Neural progenitor cell (in vitro differentiated cells): ENCODE measurements at regions not wholly inside any gene's neighbourhood (a gene's known extent, or its start where the extent isn't known, plus 50 kb on each side); places are given as distances from the start of the nearest gene placed in this dataset.
A peak's percentile ranks its signal among the peaks of the same experiment; 100 is the strongest.

ENCODE experiments used
- DNase-seq: peaks from one replicate; pipeline ENCODE4 v3.0.0-alpha.2; 2016; ENCODE audit warnings: low spot score
- H2AFZ ChIP-seq: fragments of 200-600 bp; sonication (generic); replicated peaks from 2 replicates; pipeline ENCODE4 v1.6.1; 2016; ENCODE audit warnings: antibody characterized with exemption
- H3F3A ChIP-seq: fragments of 200-600 bp; sonication (generic); 2 replicates; pipeline ENCODE4 v1.6.1; 2016; ENCODE audit warnings: antibody characterized with exemption, low read depth
- H3K27ac ChIP-seq: fragments of 200-600 bp; sonication (generic); 2 replicates; pipeline ENCODE4 v1.5.1; 2016; ENCODE audit warnings: mild to moderate bottlenecking
- H3K27me3 ChIP-seq: fragments of 200-600 bp; sonication (generic); 2 replicates; pipeline ENCODE4 v1.6.1; 2016; ENCODE audit warnings: mild to moderate bottlenecking, moderate library complexity
- H3K36me3 ChIP-seq: fragments of 200-600 bp; sonication (generic); 2 replicates; pipeline ENCODE4 v1.5.1; 2016
- H3K4me1 ChIP-seq: fragments of 200-600 bp; sonication (generic); 2 replicates; pipeline ENCODE4 v1.6.1; 2016; ENCODE audit warnings: mixed run types
- H3K4me2 ChIP-seq: fragments of 200-600 bp; sonication (generic); 2 replicates; pipeline ENCODE4 v1.6.1; 2016
- H3K4me3 ChIP-seq: fragments of 200-600 bp; sonication (generic); 2 replicates; pipeline ENCODE4 v1.5.1; 2016
- H3K79me2 ChIP-seq: fragments of 200-600 bp; sonication (generic); 2 replicates; pipeline ENCODE4 v1.6.1; 2016; ENCODE audit warnings: low read depth
- H3K9ac ChIP-seq: fragments of 200-600 bp; sonication (generic); 2 replicates; pipeline ENCODE4 v1.6.1; 2016
- H3K9me3 ChIP-seq: fragments of 200-600 bp; sonication (generic); 2 replicates; pipeline ENCODE4 v1.5.1; 2016; ENCODE audit warnings: low read depth
- H4K20me1 ChIP-seq: fragments of 200-600 bp; sonication (generic); 2 replicates; pipeline ENCODE4 v1.6.1; 2016; ENCODE audit warnings: low read depth
- H3K27ac Mint-ChIP-seq: 3 replicates; pipeline ENCODE4 v1.8.0; 2021; ENCODE audit warnings: mixed read lengths
- H3K27me3 Mint-ChIP-seq: 2 replicates; pipeline ENCODE4 v1.8.0; 2022; ENCODE audit warnings: low read depth, mild to moderate bottlenecking, inconsistent platforms, moderate library complexity, mixed read lengths; ENCODE audit not compliant: insufficient read depth
- H3K36me3 Mint-ChIP-seq: 3 replicates; pipeline ENCODE4 v1.8.0; 2021; ENCODE audit warnings: mixed read lengths
- H3K4me1 Mint-ChIP-seq: 3 replicates; pipeline ENCODE4 v1.8.0; 2021; ENCODE audit warnings: mixed read lengths
- H3K4me3 Mint-ChIP-seq: 3 replicates; pipeline ENCODE4 v1.8.0; 2021; ENCODE audit warnings: mild to moderate bottlenecking, moderate library complexity, mixed read lengths
- H3K9me3 Mint-ChIP-seq: 3 replicates; pipeline ENCODE4 v1.8.0; 2020; ENCODE audit warnings: mixed read lengths
- CTCF ChIP-seq: fragments of 200-600 bp; sonication (generic); IDR thresholded peaks from 2 replicates; pipeline ENCODE4 v1.5.1; 2017; ENCODE audit warnings: antibody characterized with exemption, mild to moderate bottlenecking
- EZH2 ChIP-seq: fragments of 200-600 bp; sonication (generic); IDR thresholded peaks from 2 replicates; pipeline ENCODE4 v1.6.1; 2017; ENCODE audit warnings: antibody characterized with exemption, mild to moderate bottlenecking, moderate library complexity
- EZH2phosphoT487 ChIP-seq: fragments of 200-600 bp; sonication (generic); IDR thresholded peaks from 2 replicates; pipeline ENCODE4 v1.6.1; 2017; ENCODE audit warnings: antibody characterized with exemption

- peaks cover 4% of the 10 kb centered on the region for H3K27me3 Mint-ChIP-seq
- no peak overlapping the region for H3K4me3 Mint-ChIP-seq
- H3K27ac Mint-ChIP-seq: no peak overlapping the region
- Histone ChIP-seq H3K79me2 (no peaks in the 10 kb centered on the region), H3K9ac (no peak overlapping the region), H2AFZ (no peak overlapping the region), H3F3A (no peaks in the 10 kb centered on the region), H3K4me2 (no peak overlapping the region), H3K27me3 (no peaks in the 10 kb centered on the region), H3K9me3 (no peaks in the 10 kb centered on the region), H3K4me3 (no peak overlapping the region), H3K27ac (no peak overlapping the region), H3K36me3 (no peaks in the 10 kb centered on the region), H4K20me1 (no peaks in the 10 kb centered on the region), H3K4me1 (peaks cover 5% of the 10 kb centered on the region)
- peaks cover 8% of the 10 kb centered on the region for H3K9me3 Mint-ChIP-seq
- peaks cover 13% of the 10 kb centered on the region for H3K36me3 Mint-ChIP-seq
- peaks cover 16% of the 10 kb centered on the region for H3K4me1 Mint-ChIP-seq
- TF ChIP-seq CTCF (no peak), EZH2phosphoT487 (no peak), EZH2 (no peak)
- no peak for DNase-seq
Observed at GRCh38 chr14:96949594-96949993, 152.4 kb downstream of the VRK1 start.

- Histone ChIP-seq H3K36me3 (no peaks in the 10 kb centered on the region), H3K79me2 (no peaks in the 10 kb centered on the region), H3K9me3 (no peaks in the 10 kb centered on the region), H3K27me3 (no peaks in the 10 kb centered on the region), H3K9ac (no peak overlapping the region), H3K4me1 (peaks cover 5% of the 10 kb centered on the region), H3F3A (no peaks in the 10 kb centered on the region), H3K4me2 (no peak overlapping the region), H4K20me1 (no peaks in the 10 kb centered on the region), H3K4me3 (no peak overlapping the region), H3K27ac (no peak overlapping the region), H2AFZ (no peak overlapping the region)
- Mint-ChIP-seq H3K27me3 (peaks cover 4% of the 10 kb centered on the region), H3K27ac (no peak overlapping the region), H3K9me3 (peaks cover 10% of the 10 kb centered on the region), H3K4me1 (peaks cover 16% of the 10 kb centered on the region), H3K4me3 (no peak overlapping the region), H3K36me3 (peaks cover 15% of the 10 kb centered on the region)
- TF ChIP-seq EZH2phosphoT487: no peak
- no peak for TF ChIP-seq EZH2
- TF ChIP-seq CTCF: no peak
- DNase-seq: no peak
Observed at GRCh38 chr14:96951511-96951910, 154.3 kb downstream of the VRK1 start.

- peak; percentile 52 for DNase-seq
- peaks cover 14% of the 10 kb centered on the region for H3K9me3 Mint-ChIP-seq
- peaks cover 2% of the 10 kb centered on the region for H3K27me3 Mint-ChIP-seq
- peak overlapping the region; percentile 72 for H3K27ac Mint-ChIP-seq
- no peak overlapping the region for H3K4me3 ChIP-seq
- H3K9ac ChIP-seq: no peak overlapping the region
- no peaks in the 10 kb centered on the region for H3K79me2 ChIP-seq
- H3K4me3 Mint-ChIP-seq: no peak overlapping the region
- no peaks in the 10 kb centered on the region for H3F3A ChIP-seq
- H3K4me2 ChIP-seq: no peak overlapping the region
- no peak for TF ChIP-seq EZH2
- no peak for TF ChIP-seq CTCF
- TF ChIP-seq EZH2phosphoT487: no peak
- H3K36me3 Mint-ChIP-seq: peaks cover 15% of the 10 kb centered on the region
- no peaks in the 10 kb centered on the region for H3K9me3 ChIP-seq
- H3K27ac ChIP-seq: no peak overlapping the region
- H2AFZ ChIP-seq: no peak overlapping the region
- no peaks in the 10 kb centered on the region for H4K20me1 ChIP-seq
- H3K27me3 ChIP-seq: no peaks in the 10 kb centered on the region
- no peaks in the 10 kb centered on the region for H3K36me3 ChIP-seq
- peaks cover 5% of the 10 kb centered on the region for H3K4me1 ChIP-seq
- peaks cover 16% of the 10 kb centered on the region for H3K4me1 Mint-ChIP-seq
Observed at GRCh38 chr14:96953087-96953874, 156.1 kb downstream of the VRK1 start.
